HepG2 (cell line): ENCODE measurements at regions not wholly inside any gene's neighbourhood (a gene's known extent, or its start where the extent isn't known, plus 50 kb on each side); places are given as distances from the start of the nearest gene placed in this dataset.

Experiments
- ATAC-seq: fragments of 200-7000 bp; cut with Tn5 transposase; 3 replicates; pipeline ENCODE4 v1.9.1; 2020; ENCODE audit warnings: mild to moderate bottlenecking, moderate library complexity
- BruUV-seq: library from RNA; stranded (reverse); fragments of 400-500 nt; replicated peaks from 2 replicates; lab custom pipeline; 2021; lab: Mats Ljungman, UMichigan
- CTCF ChIA-PET: fragments of 300-600 bp; formaldehyde crosslinking; extraction: SDS; loops from one replicate; lab custom pipeline; 2021; ENCODE audit warnings: low total read pairs, inconsistent platforms, low intra/inter-chr PET ratio; lab: Yijun Ruan, JAX
- POLR2A ChIA-PET: fragments of 350-600 bp; sonication (Branson Sonifier 250); formaldehyde crosslinking; loops from one replicate; lab custom pipeline; 2020; ENCODE audit warnings: antibody characterized with exemption, inconsistent platforms; lab: Yijun Ruan, JAX
- DNase-seq: peaks from one replicate; pipeline ENCODE4 v3.0.0-alpha.2; 2015; ENCODE audit warnings: low spot score
- FAIRE-seq: peaks from 3 replicates; lab custom pipeline; 2011; peaks lifted over from hg19 to GRCh38; lab: Jason Lieb, UNC
- H2AFZ ChIP-seq: one replicate; pipeline ENCODE4 v1.6.1; 2011; ENCODE audit warnings: low read length, inconsistent platforms
- H3K27ac ChIP-seq: fragments of 300-600 bp; 3 replicates; pipeline ENCODE4 v1.8.0; 2011; ENCODE audit warnings: mixed run types, mild to moderate bottlenecking, mixed read lengths, low read length, inconsistent platforms; ENCODE audit not compliant: insufficient read depth; ENCODE audit errors: extremely low read length
- H3K27me3 ChIP-seq, 2 experiments: fragments of 200-600 bp in 1 of 2; 2 replicates in 1 of 2; 3 replicates in 1 of 2; pipeline versions ENCODE4 v1.6.0 to v1.8.0; 2011; ENCODE audit warnings: low read length in 2 of 2, mild to moderate bottlenecking in 2 of 2, moderate library complexity in 2 of 2, inconsistent platforms in 1 of 2; ENCODE audit not compliant: insufficient read depth in 2 of 2, control insufficient read depth in 1 of 2
- H3K36me3 ChIP-seq, 2 experiments: fragments of 200-600 bp in 1 of 2; replicated peaks in 1 of 2; 2 replicates in 1 of 2; 3 replicates in 1 of 2; pipeline versions ENCODE4 v1.5.1 to v1.8.0; 2011; ENCODE audit warnings: low read length in 2 of 2, inconsistent platforms in 1 of 2; ENCODE audit not compliant: insufficient read depth in 2 of 2, control insufficient read depth in 1 of 2
- H3K4me1 ChIP-seq: 2 replicates; pipeline ENCODE4 v1.5.1; 2012; ENCODE audit warnings: low read length, inconsistent platforms; ENCODE audit not compliant: insufficient read depth
- H3K4me2 ChIP-seq: 2 replicates; pipeline ENCODE4 v1.6.0; 2011; ENCODE audit warnings: low read depth, low read length, inconsistent platforms
- H3K4me3 ChIP-seq, 3 experiments: fragments of 200-600 bp in 1 of 3; sonication (generic), shearing (Covaris generic) in 1 of 3; replicated peaks in 1 of 3; 2 replicates each; pipeline ENCODE4 v1.5.1; 2011 to 2016; ENCODE audit warnings: low read length in 3 of 3, inconsistent platforms in 2 of 3, low read depth in 2 of 3, mild to moderate bottlenecking in 2 of 3, control low read depth in 1 of 3, mixed read lengths in 1 of 3; ENCODE audit not compliant: insufficient read depth in 1 of 3
- H3K79me2 ChIP-seq: one replicate; pipeline ENCODE4 v1.6.1; 2011; ENCODE audit warnings: low read length, inconsistent platforms; ENCODE audit not compliant: insufficient read depth
- H3K9ac ChIP-seq: 2 replicates; pipeline ENCODE4 v1.6.0; 2011; ENCODE audit warnings: mild to moderate bottlenecking, low read depth, low read length, inconsistent platforms; ENCODE audit not compliant: insufficient read depth
- H3K9me3 ChIP-seq: 2 replicates; pipeline ENCODE4 v1.5.1; 2012; ENCODE audit warnings: mild to moderate bottlenecking, low read length
- H4K20me1 ChIP-seq: 2 replicates; pipeline ENCODE4 v1.6.0; 2011; ENCODE audit warnings: inconsistent platforms, mild to moderate bottlenecking, low read length, moderate library complexity; ENCODE audit not compliant: insufficient read depth
- BRF2 ChIP-seq: sonication (generic); formaldehyde crosslinking; IDR thresholded peaks from 2 replicates; pipeline ENCODE4 v1.8.1; 2022; ENCODE audit warnings: mild to moderate bottlenecking, missing genetic modification reagents
- DMAP1 ChIP-seq: IDR thresholded peaks from 2 replicates; pipeline ENCODE4 v1.6.1; 2016
- HOMEZ ChIP-seq: IDR thresholded peaks from 2 replicates; pipeline ENCODE4 v1.6.1; 2016; ENCODE audit warnings: low read depth
- KDM2A ChIP-seq: sonication (generic); formaldehyde crosslinking; IDR thresholded peaks from 2 replicates; pipeline ENCODE4 v1.4.0; 2020; ENCODE audit warnings: low read depth, missing genetic modification reagents, borderline replicate concordance
- MAZ ChIP-seq, 2 experiments: sonication (generic) in 1 of 2; formaldehyde crosslinking in 1 of 2; IDR thresholded peaks; 2 replicates each; pipeline versions ENCODE4 v1.5.0 to v1.6.1; 2012 to 2020; ENCODE audit warnings: low read depth in 2 of 2, mild to moderate bottlenecking in 2 of 2, borderline replicate concordance in 1 of 2, improper control_type of control experiment in 1 of 2, low read length in 1 of 2, missing genetic modification reagents in 1 of 2, moderate library complexity in 1 of 2
- PAXIP1 ChIP-seq: sonication (generic); formaldehyde crosslinking; conservative IDR thresholded peaks from 2 replicates; pipeline ENCODE4 v1.4.0; 2020; ENCODE audit warnings: mild to moderate bottlenecking, missing genetic modification reagents, moderate library complexity
- RAD21 ChIP-seq: fragments of 450-650 bp; formaldehyde crosslinking; IDR thresholded peaks from 2 replicates; pipeline ENCODE4 v1.5.0; 2020; ENCODE audit warnings: mild to moderate bottlenecking
- STAG1 ChIP-seq: sonication (generic); formaldehyde crosslinking; IDR thresholded peaks from 2 replicates; pipeline ENCODE4 v1.4.0; 2020; ENCODE audit warnings: missing genetic modification reagents
- TEAD2 ChIP-seq: sonication (generic); formaldehyde crosslinking; IDR thresholded peaks from 2 replicates; pipeline ENCODE4 v1.9.0; 2021; ENCODE audit warnings: missing genetic modification reagents
- ZFP36 ChIP-seq: fragments of 150-350 bp; IDR thresholded peaks from 2 replicates; pipeline ENCODE4 v1.6.1; 2018; ENCODE audit warnings: borderline replicate concordance, low read length, low read depth; ENCODE audit not compliant: partially characterized antibody
- ZNF251 ChIP-seq: sonication (generic); formaldehyde crosslinking; IDR thresholded peaks from 2 replicates; pipeline ENCODE4 v1.9.0; 2021; ENCODE audit warnings: mild to moderate bottlenecking, missing genetic modification reagents
- WGBS: methylation state at CpG from one replicate; pipeline ENCODE4 v1.1.6; 2017; ENCODE audit warnings: low lambda C conversion rate; 5-methylcytosine and 5-hydroxymethylcytosine counted together
- in situ Hi-C: cut with HindIII; loops from 2 replicates; pipeline ENCODE4 v1.10.0; 2017; ENCODE audit warnings: low pct_unique_long_range_greater_than_20kb; ENCODE audit not compliant: extremely low pct_ligation_motif_present
- intact Hi-C: fragments of 100-400 bp; cut with micrococcal nuclease; formaldehyde crosslinking; loops from one replicate; pipeline ENCODE4 v1.10.0; 2022; ENCODE audit not compliant: unreplicated experiment

GRCh38 chr5:96601200-96601599 is 61.0 kb upstream of the CAST start:
- ChIA-PET POLR2A (no interaction called here), CTCF (interaction anchor here (2.2 kb wide), 1 partner anchor 256 kb away, joined by 25 read pairs; no protein-coding TSS in a partner anchor)
- ATAC-seq = no peak
- no peak overlapping the region for H3K9ac ChIP-seq
- no peak for TF ChIP-seq MAZ (IDR thresholded peaks at IDR 0.05; ENCODE audit: borderline replicate concordance, low read depth, low read length)
- TF ChIP-seq MAZ (CRISPR knock-in tag; IDR thresholded peaks at IDR 0.05; ENCODE audit: low read depth) = no peak
- no peak for TF ChIP-seq BRF2
- no peak overlapping the region for H3K4me3 ChIP-seq
- no peaks in the 10 kb centered on the region for H3K79me2 ChIP-seq
- peaks cover 0 to 5% of the 10 kb centered on the region in 2 experiments; a peak in 1 of 5 replicates for H3K27me3 ChIP-seq
- intact Hi-C loops (loop anchor here (1.0 kb wide), 1 partner anchor 257 kb away; no protein-coding TSS in a partner anchor), in situ Hi-C loops (loop anchor here (5.0 to 25.0 kb wide), 2 partner anchors 254 to 561 kb away; no protein-coding TSS in a partner anchor)
- no TSS peak for BruUV-seq
- DNase-seq = no peak
- H3K36me3 ChIP-seq = no peaks in the 10 kb centered on the region
- H3K9me3 ChIP-seq = no peaks in the 10 kb centered on the region
- no peak for FAIRE-seq
- 17% methylated on average over 5 of the region's 5 CpGs for WGBS
- H3K27ac ChIP-seq = no peak overlapping the region
- H4K20me1 ChIP-seq = no peaks in the 10 kb centered on the region
- peaks cover 12% of the 10 kb centered on the region; the same call in 1 of the 2 replicates for H3K4me1 ChIP-seq
- H3K4me2 ChIP-seq = no peak overlapping the region; the same call in 1 of the 2 replicates
- no peak overlapping the region for H2AFZ ChIP-seq

- Histone ChIP-seq H3K9me3 (no peaks in the 10 kb centered on the region), H3K9ac (no peak overlapping the region), H4K20me1 (no peaks in the 10 kb centered on the region), H3K4me3 (no peak overlapping the region), H3K4me1 (peaks cover 12% of the 10 kb centered on the region; the same call in 1 of the 2 replicates), H2AFZ (no peak overlapping the region), H3K27ac (no peak overlapping the region), H3K36me3 (no peaks in the 10 kb centered on the region), H3K27me3 (peaks cover 0 to 5% of the 10 kb centered on the region in 2 experiments; a peak in 1 of 5 replicates), H3K79me2 (no peaks in the 10 kb centered on the region), H3K4me2 (no peak overlapping the region; the same call in 1 of the 2 replicates)
- ChIA-PET CTCF (interaction anchor here (2.2 kb wide), 1 partner anchor 257 kb away, joined by 25 read pairs; no protein-coding TSS in a partner anchor), POLR2A (no interaction called here)
- BruUV-seq = no TSS peak
- FAIRE-seq (peak; percentile 85), ATAC-seq (peak; percentile 90), DNase-seq (peak; percentile 56)
- intact Hi-C loops = loop anchor here (1.0 kb wide), 1 partner anchor 257 kb away; no protein-coding TSS in a partner anchor
- in situ Hi-C loops = loop anchor here (5.0 to 25.0 kb wide), 2 partner anchors 254 to 561 kb away; no protein-coding TSS in a partner anchor
- 10% methylated on average over 4 of the region's 4 CpGs for WGBS
- TF ChIP-seq DMAP1 (CRISPR knock-in tag) (no peak), KDM2A (CRISPR knock-in tag) (no peak), HOMEZ (CRISPR knock-in tag) (no peak), TEAD2 (CRISPR knock-in tag) (no peak), PAXIP1 (CRISPR knock-in tag) (no peak), RAD21 (CRISPR knock-in tag) (peak; percentile 49; the same call in 1 of the 2 replicates), ZNF251 (no peak), STAG1 (CRISPR knock-in tag) (peak; percentile 65), ZFP36 (no peak)
These were observed 60.4 kb upstream of the CAST start for GRCh38 chr5:96601715-96602244.
